OCI-LY7 (cell line): ENCODE measurements at regions not wholly inside any gene's neighbourhood (a gene's known extent, or its start where the extent isn't known, plus 50 kb on each side); places are given as distances from the start of the nearest gene placed in this dataset.

Experiments used
- BruUV-seq: library from RNA; stranded (reverse); fragments of 400-500 nt; replicated peaks from 2 replicates; lab custom pipeline; 2021; lab: Mats Ljungman, UMichigan
- CTCF ChIA-PET: fragments of 300-600 bp; sonication (Branson Sonifier 250); formaldehyde crosslinking; loops from one replicate; lab custom pipeline; 2022; ENCODE audit warnings: antibody characterized with exemption; ENCODE audit not compliant: unreplicated experiment; lab: Charles Lee
- POLR2A ChIA-PET: fragments of 300-600 bp; sonication (Branson Sonifier 250); formaldehyde crosslinking; loops from one replicate; lab custom pipeline; 2022; ENCODE audit warnings: antibody characterized with exemption; lab: Charles Lee
- DNase-seq: peaks from one replicate; pipeline ENCODE4 v3.0.0-alpha.2; 2015; ENCODE audit warnings: low spot score
- H2AFZ ChIP-seq: fragments of 200-600 bp; sonication (generic), shearing (Covaris generic); 2 replicates; pipeline ENCODE4 v1.6.1; 2014; ENCODE audit warnings: mild to moderate bottlenecking, antibody characterized with exemption, low read length, moderate library complexity
- H3K27ac ChIP-seq: fragments of 200-600 bp; sonication (generic); 2 replicates; pipeline ENCODE4 v1.5.1; 2014; ENCODE audit warnings: mixed run types, low read depth, mild to moderate bottlenecking, moderate library complexity, low read length, inconsistent platforms; ENCODE audit not compliant: poor library complexity, severe bottlenecking
- H3K36me3 ChIP-seq: fragments of 200-600 bp; sonication (generic); 2 replicates; pipeline ENCODE4 v1.6.1; 2014; ENCODE audit warnings: mild to moderate bottlenecking, antibody characterized with exemption, low read length, moderate library complexity, mixed read lengths; ENCODE audit not compliant: insufficient read depth
- H3K4me1 ChIP-seq: fragments of 200-600 bp; sonication (generic); 2 replicates; pipeline ENCODE4 v1.5.1; 2014; ENCODE audit warnings: mild to moderate bottlenecking, low read length; ENCODE audit not compliant: insufficient read depth, poor library complexity, severe bottlenecking
- H3K4me2 ChIP-seq: fragments of 200-600 bp; sonication (generic); 2 replicates; pipeline ENCODE4 v1.6.1; 2014; ENCODE audit warnings: mild to moderate bottlenecking, low read length
- H3K4me3 ChIP-seq: fragments of 200-600 bp; sonication (generic); 2 replicates; pipeline ENCODE4 v1.5.1; 2014; ENCODE audit warnings: mild to moderate bottlenecking, low read depth, low read length; ENCODE audit not compliant: poor library complexity, severe bottlenecking
- H3K79me2 ChIP-seq: fragments of 200-600 bp; sonication (generic); 2 replicates; pipeline ENCODE4 v1.6.1; 2016; ENCODE audit warnings: low read depth, mild to moderate bottlenecking, low read length, moderate library complexity, mixed read lengths; ENCODE audit not compliant: insufficient read depth
- H3K9me2 ChIP-seq: fragments of 200-600 bp; sonication (generic); 2 replicates; pipeline ENCODE4 v1.6.1; 2016; ENCODE audit warnings: mild to moderate bottlenecking, low read length, mixed read lengths; ENCODE audit not compliant: insufficient read depth
- H3K9me3 ChIP-seq: fragments of 200-600 bp; sonication (generic); 2 replicates; pipeline ENCODE4 v1.6.1; 2014; ENCODE audit warnings: mild to moderate bottlenecking, mixed run types, low read length, mixed read lengths
- H4K20me1 ChIP-seq: fragments of 200-600 bp; sonication (generic); 2 replicates; pipeline ENCODE4 v1.6.1; 2014; ENCODE audit warnings: mild to moderate bottlenecking, antibody characterized with exemption, low read length, moderate library complexity, mixed read lengths; ENCODE audit not compliant: insufficient read depth
- EZH2phosphoT487 ChIP-seq: fragments of 200-600 bp; sonication (generic); IDR thresholded peaks from 2 replicates; pipeline ENCODE4 v1.6.1; 2018; ENCODE audit warnings: low read depth, borderline replicate concordance, mild to moderate bottlenecking, mixed run types, antibody characterized with exemption, low read length, moderate library complexity, mixed read lengths
- intact Hi-C: fragments of 100-400 bp; cut with micrococcal nuclease; formaldehyde crosslinking; loops from one replicate; pipeline ENCODE4 v1.10.0; 2022; ENCODE audit not compliant: unreplicated experiment
- TF ChIP-seq, protein P1 (sequence below): fragments of 200-600 bp; sonication (generic); conservative IDR thresholded peaks from 2 replicates; pipeline ENCODE4 v1.5.1; 2014; ENCODE audit warnings: mild to moderate bottlenecking, antibody characterized with exemption, low read length, moderate library complexity, mixed read lengths

DNA sequence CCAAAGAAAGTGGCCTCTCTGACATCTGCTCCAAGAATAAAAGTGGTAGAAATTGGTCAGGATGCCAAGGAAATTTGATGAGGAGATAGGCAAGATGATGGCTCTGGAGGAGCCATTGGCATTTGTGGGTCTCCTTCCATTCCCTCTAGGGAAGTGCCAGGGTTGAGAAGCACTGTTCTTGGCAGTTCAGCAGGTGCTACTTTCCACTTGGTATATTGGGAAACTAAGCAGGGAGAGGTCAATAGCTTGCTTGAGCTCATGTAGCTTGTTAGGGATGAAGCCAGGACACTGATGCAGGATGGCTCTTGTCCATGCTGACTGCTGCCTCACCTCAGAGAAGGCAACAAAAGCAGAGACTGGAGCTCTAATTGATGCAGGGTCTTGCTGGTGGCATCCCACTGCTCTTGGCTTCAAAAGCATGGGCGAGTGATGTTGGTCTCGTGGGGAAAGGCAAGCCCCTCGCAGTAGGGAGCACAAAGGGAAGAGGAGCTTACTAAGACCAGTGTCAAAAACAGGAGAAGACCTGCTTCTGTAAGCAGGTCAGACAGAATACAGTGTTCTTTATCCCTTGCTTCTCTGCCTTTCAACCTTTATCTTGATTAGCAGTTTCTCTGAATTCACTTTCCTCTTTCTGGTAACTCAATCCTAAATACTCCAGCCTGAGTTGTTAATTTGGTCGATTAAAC lies 73.1 kb upstream of the RIPOR2 start:
- BruUV-seq: no TSS peak
- Histone ChIP-seq H3K9me2 (no peaks in the 10 kb centered on the region), H4K20me1 (no peaks in the 10 kb centered on the region), H3K4me3 (no peak overlapping the region), H3K4me2 (no peak overlapping the region), H3K79me2 (no peaks in the 10 kb centered on the region), H3K27ac (no peak overlapping the region), H3K9me3 (no peaks in the 10 kb centered on the region), H3K36me3 (no peaks in the 10 kb centered on the region), H3K4me1 (peaks cover 37% of the 10 kb centered on the region), H2AFZ (no peak overlapping the region)
- no peak for TF ChIP-seq EZH2phosphoT487
- TF ChIP-seq, protein P1, sequence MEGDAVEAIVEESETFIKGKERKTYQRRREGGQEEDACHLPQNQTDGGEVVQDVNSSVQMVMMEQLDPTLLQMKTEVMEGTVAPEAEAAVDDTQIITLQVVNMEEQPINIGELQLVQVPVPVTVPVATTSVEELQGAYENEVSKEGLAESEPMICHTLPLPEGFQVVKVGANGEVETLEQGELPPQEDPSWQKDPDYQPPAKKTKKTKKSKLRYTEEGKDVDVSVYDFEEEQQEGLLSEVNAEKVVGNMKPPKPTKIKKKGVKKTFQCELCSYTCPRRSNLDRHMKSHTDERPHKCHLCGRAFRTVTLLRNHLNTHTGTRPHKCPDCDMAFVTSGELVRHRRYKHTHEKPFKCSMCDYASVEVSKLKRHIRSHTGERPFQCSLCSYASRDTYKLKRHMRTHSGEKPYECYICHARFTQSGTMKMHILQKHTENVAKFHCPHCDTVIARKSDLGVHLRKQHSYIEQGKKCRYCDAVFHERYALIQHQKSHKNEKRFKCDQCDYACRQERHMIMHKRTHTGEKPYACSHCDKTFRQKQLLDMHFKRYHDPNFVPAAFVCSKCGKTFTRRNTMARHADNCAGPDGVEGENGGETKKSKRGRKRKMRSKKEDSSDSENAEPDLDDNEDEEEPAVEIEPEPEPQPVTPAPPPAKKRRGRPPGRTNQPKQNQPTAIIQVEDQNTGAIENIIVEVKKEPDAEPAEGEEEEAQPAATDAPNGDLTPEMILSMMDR: no peak
- ChIA-PET POLR2A (interaction anchor here (1.1 to 1.8 kb wide), 4 partner anchors 11 to 27 kb away, joined by 3 to 5 read pairs (median 4); no protein-coding TSS in a partner anchor), CTCF (no interaction called here)
- DNase-seq: no peak
- intact Hi-C loops: no loop called here

DNA sequence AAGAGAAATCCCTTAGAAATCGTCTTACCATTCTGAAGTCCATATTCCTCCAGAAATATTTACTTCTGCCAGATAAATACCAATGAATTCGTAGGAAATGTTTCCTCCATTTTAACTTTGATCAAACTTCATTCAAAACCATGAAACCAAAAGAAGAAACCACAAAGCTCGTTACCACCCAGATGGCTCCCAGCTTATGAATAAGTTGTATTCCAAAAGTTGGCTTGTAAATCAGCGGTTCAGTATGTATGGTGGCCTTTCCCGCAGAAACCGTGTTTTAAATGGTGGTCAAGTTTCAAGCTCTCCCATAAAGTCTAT lies 73.6 kb upstream of the RIPOR2 start:
- H3K79me2 ChIP-seq: no peaks in the 10 kb centered on the region
- intact Hi-C loops: no loop called here

DNA sequence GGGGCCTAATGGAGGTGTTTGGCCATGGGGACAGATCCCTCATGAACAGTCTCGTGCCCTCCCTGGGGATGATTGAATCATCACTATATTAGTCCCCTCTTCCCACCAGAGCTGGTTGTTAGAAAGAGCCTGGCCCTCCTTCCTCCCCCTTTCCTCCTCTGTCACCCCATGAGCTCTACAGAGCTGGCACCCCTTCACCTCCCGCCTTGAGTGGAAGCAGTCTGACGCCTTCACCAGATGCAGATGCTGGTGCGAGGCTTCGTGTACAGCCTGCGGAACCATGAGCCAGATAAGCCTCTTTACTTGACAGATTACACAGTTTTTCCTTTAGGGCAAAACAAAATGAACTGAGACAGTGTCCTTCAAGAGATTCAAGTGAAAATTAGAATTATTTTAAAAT lies 74.4 kb upstream of the RIPOR2 start:
- H2AFZ ChIP-seq: no peak overlapping the region
- intact Hi-C loops: loop anchor here (10.0 kb wide), 1 partner anchor 315 kb away; no protein-coding TSS in a partner anchor
- H3K36me3 ChIP-seq: no peaks in the 10 kb centered on the region
- H3K9me2 ChIP-seq: no peaks in the 10 kb centered on the region
- DNase-seq: no peak
- H3K79me2 ChIP-seq: no peaks in the 10 kb centered on the region
- no peak overlapping the region for H3K27ac ChIP-seq
- CTCF ChIA-PET: no interaction called here
- TF ChIP-seq EZH2phosphoT487: no peak
- TF ChIP-seq, protein P1: no peak
- no peak overlapping the region for H3K4me3 ChIP-seq
- H3K4me1 ChIP-seq: peaks cover 50% of the 10 kb centered on the region
- POLR2A ChIA-PET: no interaction called here
- no TSS peak for BruUV-seq
- no peaks in the 10 kb centered on the region for H3K9me3 ChIP-seq
- no peak overlapping the region for H3K4me2 ChIP-seq
- H4K20me1 ChIP-seq: no peaks in the 10 kb centered on the region

More for the DNA sequence above, 73.6 kb upstream of the RIPOR2 start:
- no peaks in the 10 kb centered on the region for H3K36me3 ChIP-seq
- no peak overlapping the region for H2AFZ ChIP-seq
- BruUV-seq: no TSS peak
- no peaks in the 10 kb centered on the region for H4K20me1 ChIP-seq
- DNase-seq: no peak
- no peak overlapping the region for H3K4me2 ChIP-seq
- H3K27ac ChIP-seq: no peak overlapping the region
- no peaks in the 10 kb centered on the region for H3K9me2 ChIP-seq
- ChIA-PET POLR2A (interaction anchor here (1.1 to 1.8 kb wide), 4 partner anchors 12 to 26 kb away, joined by 3 to 5 read pairs (median 4); no protein-coding TSS in a partner anchor), CTCF (no interaction called here)
- H3K4me1 ChIP-seq: peaks cover 42% of the 10 kb centered on the region
- no peak for TF ChIP-seq EZH2phosphoT487
- TF ChIP-seq, protein P1: no peak
- H3K4me3 ChIP-seq: no peak overlapping the region
- H3K9me3 ChIP-seq: no peaks in the 10 kb centered on the region
